Astrocyte (in vitro differentiated cells and primary cell): ENCODE measurements at regions not wholly inside any gene's neighbourhood (a gene's known extent, or its start where the extent isn't known, plus 50 kb on each side); places are given as distances from the start of the nearest gene placed in this dataset.

Source experiments
- DNase-seq: peaks from one replicate; pipeline ENCODE4 v3.0.0-alpha.2; 2010; ENCODE audit warnings: low read depth
- FAIRE-seq: peaks from 2 replicates; lab custom pipeline; 2011; peaks lifted over from hg19 to GRCh38; lab: Jason Lieb, UNC
- H2AFZ ChIP-seq: 2 replicates; pipeline ENCODE4 v1.6.0; 2012; ENCODE audit warnings: low read depth, low read length, inconsistent platforms
- H3K27ac ChIP-seq: 2 replicates; pipeline ENCODE4 v1.5.1; 2011; ENCODE audit warnings: low read depth, low read length, inconsistent platforms
- H3K27me3 ChIP-seq: 2 replicates; pipeline ENCODE4 v1.6.0; 2011; ENCODE audit warnings: low read length, inconsistent platforms; ENCODE audit not compliant: insufficient read depth
- H3K36me3 ChIP-seq: 2 replicates; pipeline ENCODE4 v1.5.1; 2011; ENCODE audit warnings: low read length, inconsistent platforms; ENCODE audit not compliant: insufficient read depth
- H3K4me1 ChIP-seq: 2 replicates; pipeline ENCODE4 v1.5.1; 2011; ENCODE audit warnings: low read length, inconsistent platforms; ENCODE audit not compliant: insufficient read depth
- H3K4me2 ChIP-seq: 2 replicates; pipeline ENCODE4 v1.6.0; 2012; ENCODE audit warnings: low read length, inconsistent platforms
- H3K4me3 ChIP-seq: 2 replicates; pipeline ENCODE4 v1.5.1; 2011; ENCODE audit warnings: low read depth, mild to moderate bottlenecking, low read length, inconsistent platforms; ENCODE audit not compliant: insufficient read depth
- H3K79me2 ChIP-seq: 2 replicates; pipeline ENCODE4 v1.6.0; 2012; ENCODE audit warnings: mild to moderate bottlenecking, low read length, inconsistent platforms; ENCODE audit not compliant: insufficient read depth
- H3K9ac ChIP-seq: 2 replicates; pipeline ENCODE4 v1.6.0; 2012; ENCODE audit warnings: mild to moderate bottlenecking, low read length, inconsistent platforms
- H3K9me3 ChIP-seq: 2 replicates; pipeline ENCODE4 v1.5.1; 2012; ENCODE audit warnings: low read depth, mild to moderate bottlenecking, low read length, inconsistent platforms; ENCODE audit not compliant: insufficient read depth
- H4K20me1 ChIP-seq: 2 replicates; pipeline ENCODE4 v1.6.0; 2012; ENCODE audit warnings: low read length, inconsistent platforms; ENCODE audit not compliant: insufficient read depth
- H3K27ac Mint-ChIP-seq: one replicate; pipeline ENCODE4 v1.8.0; 2021; ENCODE audit warnings: mild to moderate bottlenecking, mixed read lengths; ENCODE audit not compliant: unreplicated experiment
- H3K27me3 Mint-ChIP-seq: one replicate; pipeline ENCODE4 v1.8.0; 2021; ENCODE audit warnings: low read depth, mixed read lengths; ENCODE audit not compliant: unreplicated experiment
- H3K36me3 Mint-ChIP-seq: one replicate; pipeline ENCODE4 v1.8.0; 2021; ENCODE audit warnings: low read depth, mixed read lengths; ENCODE audit not compliant: unreplicated experiment
- H3K4me1 Mint-ChIP-seq: one replicate; pipeline ENCODE4 v1.8.0; 2021; ENCODE audit warnings: low read depth, mixed read lengths; ENCODE audit not compliant: unreplicated experiment
- H3K4me3 Mint-ChIP-seq: one replicate; pipeline ENCODE4 v1.8.0; 2021; ENCODE audit warnings: mild to moderate bottlenecking, moderate library complexity, mixed read lengths; ENCODE audit not compliant: unreplicated experiment
- H3K9me3 Mint-ChIP-seq: one replicate; pipeline ENCODE4 v1.8.0; 2021; ENCODE audit warnings: mild to moderate bottlenecking, mixed read lengths; ENCODE audit not compliant: unreplicated experiment
- CTCF ChIP-seq: IDR thresholded peaks from 2 replicates; pipeline ENCODE4 v1.5.1; 2011; ENCODE audit warnings: low read depth, mild to moderate bottlenecking, inconsistent platforms, low read length, moderate library complexity; ENCODE audit not compliant: insufficient read depth
- EZH2 ChIP-seq: IDR thresholded peaks from 2 replicates; pipeline ENCODE4 v1.6.1; 2012; ENCODE audit warnings: mild to moderate bottlenecking, low read length, inconsistent platforms; ENCODE audit not compliant: insufficient read depth

- Histone ChIP-seq H3K27ac (no peak overlapping the region), H3K27me3 (no peaks in the 10 kb centered on the region), H3K4me1 (no peaks in the 10 kb centered on the region), H2AFZ (no peak overlapping the region), H3K36me3 (no peaks in the 10 kb centered on the region), H3K4me2 (no peak overlapping the region), H3K9ac (no peak overlapping the region), H3K4me3 (no peak overlapping the region), H3K79me2 (no peaks in the 10 kb centered on the region), H3K9me3 (no peaks in the 10 kb centered on the region), H4K20me1 (no peaks in the 10 kb centered on the region)
- TF ChIP-seq CTCF = no peak
- TF ChIP-seq EZH2 = no peak
- DNase-seq (no peak), FAIRE-seq (no peak)
- Mint-ChIP-seq H3K36me3 (no peaks in the 10 kb centered on the region), H3K4me3 (no peak overlapping the region), H3K9me3 (no peaks in the 10 kb centered on the region), H3K27me3 (no peaks in the 10 kb centered on the region), H3K4me1 (no peaks in the 10 kb centered on the region), H3K27ac (no peak overlapping the region)
These were observed 288.1 kb downstream of the SH3BGRL start for GRCh38 chrX:81489987-81490386.

GRCh38 chrX:81527881-81528440, 326.1 kb downstream of the SH3BGRL start:
- no peak for TF ChIP-seq EZH2
- TF ChIP-seq CTCF = no peak
- Mint-ChIP-seq H3K4me3 (no peak overlapping the region), H3K36me3 (no peaks in the 10 kb centered on the region), H3K9me3 (no peaks in the 10 kb centered on the region), H3K4me1 (no peaks in the 10 kb centered on the region), H3K27me3 (no peaks in the 10 kb centered on the region), H3K27ac (no peak overlapping the region)
- no peak overlapping the region for H3K27ac ChIP-seq
- no peak overlapping the region for H3K4me2 ChIP-seq
- no peaks in the 10 kb centered on the region for H3K27me3 ChIP-seq
- H4K20me1 ChIP-seq = no peaks in the 10 kb centered on the region
- FAIRE-seq = peak; percentile 64
- H3K4me3 ChIP-seq = no peak overlapping the region
- no peaks in the 10 kb centered on the region for H3K4me1 ChIP-seq
- no peak overlapping the region for H3K9ac ChIP-seq
- no peaks in the 10 kb centered on the region for H3K79me2 ChIP-seq
- no peaks in the 10 kb centered on the region for H3K9me3 ChIP-seq
- H3K36me3 ChIP-seq = no peaks in the 10 kb centered on the region
- no peak for DNase-seq
- no peak overlapping the region for H2AFZ ChIP-seq

- Histone ChIP-seq H3K4me1 (no peaks in the 10 kb centered on the region), H3K9me3 (no peaks in the 10 kb centered on the region), H3K27ac (no peak overlapping the region), H3K9ac (no peak overlapping the region), H3K79me2 (no peaks in the 10 kb centered on the region), H3K36me3 (no peaks in the 10 kb centered on the region), H2AFZ (no peak overlapping the region), H3K4me2 (no peak overlapping the region), H4K20me1 (no peaks in the 10 kb centered on the region), H3K4me3 (no peak overlapping the region), H3K27me3 (no peaks in the 10 kb centered on the region)
- Mint-ChIP-seq H3K27ac (no peak overlapping the region), H3K36me3 (no peaks in the 10 kb centered on the region), H3K4me3 (no peak overlapping the region), H3K9me3 (peaks cover 4% of the 10 kb centered on the region), H3K27me3 (no peaks in the 10 kb centered on the region), H3K4me1 (no peaks in the 10 kb centered on the region)
- TF ChIP-seq EZH2 = no peak
- no peak for TF ChIP-seq CTCF
- FAIRE-seq (no peak), DNase-seq (no peak)
These were observed 335.8 kb downstream of the SH3BGRL start for GRCh38 chrX:81537723-81538122.
